A673 (cell line): ENCODE measurements at regions not wholly inside any gene's neighbourhood (a gene's known extent, or its start where the extent isn't known, plus 50 kb on each side); places are given as distances from the start of the nearest gene placed in this dataset.

ENCODE experiments used
- BruUV-seq: library from RNA; stranded (reverse); fragments of 400-500 nt; replicated peaks from 2 replicates; lab custom pipeline; 2021; lab: Mats Ljungman, UMichigan
- CTCF ChIA-PET: fragments of 300-600 bp; sonication (Branson Sonifier 250); formaldehyde crosslinking; loops from one replicate; lab custom pipeline; 2022; ENCODE audit warnings: antibody characterized with exemption; lab: Charles Lee
- POLR2A ChIA-PET: fragments of 300-600 bp; sonication (Branson Sonifier 250); formaldehyde crosslinking; loops from one replicate; lab custom pipeline; 2022; ENCODE audit warnings: antibody characterized with exemption; ENCODE audit not compliant: low non-redundant PET; lab: Charles Lee
- DNase-seq: peaks from one replicate; pipeline ENCODE4 v3.0.0-alpha.2; 2015; ENCODE audit warnings: low spot score
- H3K27ac ChIP-seq: fragments of 200-600 bp; sonication (generic); 2 replicates; pipeline ENCODE4 v1.5.1; 2016; ENCODE audit warnings: mixed run types, low read depth, mild to moderate bottlenecking, mixed read lengths, antibody characterized with exemption, low read length; ENCODE audit not compliant: poor library complexity, severe bottlenecking
- H3K27me3 ChIP-seq: fragments of 200-600 bp; sonication (generic); replicated peaks from 2 replicates; pipeline ENCODE4 v1.6.1; 2017; ENCODE audit warnings: mixed run types, low read depth, mild to moderate bottlenecking, mixed read lengths, antibody characterized with exemption, low read length; ENCODE audit not compliant: insufficient read depth, poor library complexity
- H3K36me3 ChIP-seq: fragments of 200-600 bp; sonication (generic); 2 replicates; pipeline ENCODE4 v1.6.1; 2016; ENCODE audit warnings: mixed run types, mild to moderate bottlenecking, mixed read lengths, antibody characterized with exemption, low read length; ENCODE audit not compliant: insufficient read depth, poor library complexity, severe bottlenecking
- H3K4me1 ChIP-seq: fragments of 200-600 bp; sonication (generic); 2 replicates; pipeline ENCODE4 v1.6.1; 2017; ENCODE audit warnings: mixed run types, mild to moderate bottlenecking, mixed read lengths, antibody characterized with exemption, low read length; ENCODE audit not compliant: insufficient read depth, poor library complexity, severe bottlenecking
- H3K4me3 ChIP-seq: fragments of 200-600 bp; sonication (generic); 2 replicates; pipeline ENCODE4 v1.5.1; 2016; ENCODE audit warnings: low read depth, mixed run types, mild to moderate bottlenecking, mixed read lengths, low read length; ENCODE audit not compliant: poor library complexity, severe bottlenecking
- H3K9me3 ChIP-seq: fragments of 200-600 bp; sonication (generic); 2 replicates; pipeline ENCODE4 v1.6.1; 2016; ENCODE audit warnings: mixed run types, low read depth, mild to moderate bottlenecking, mixed read lengths, antibody characterized with exemption, low read length; ENCODE audit not compliant: poor library complexity, severe bottlenecking
- CTCF ChIP-seq: fragments of 300-800, 200-600 bp; sonication (generic); conservative IDR thresholded peaks from 2 replicates; pipeline ENCODE4 v1.5.1; 2017; ENCODE audit warnings: low read depth, mild to moderate bottlenecking, antibody characterized with exemption, low read length, moderate library complexity, mixed read lengths
- EZH2 ChIP-seq: fragments of 200-600 bp; sonication (generic); IDR thresholded peaks from 2 replicates; pipeline ENCODE4 v1.6.1; 2017; ENCODE audit warnings: borderline replicate concordance, low read depth, mild to moderate bottlenecking, mixed read lengths, antibody characterized with exemption, low read length; ENCODE audit not compliant: poor library complexity, severe bottlenecking
- intact Hi-C: fragments of 100-400 bp; cut with micrococcal nuclease; formaldehyde crosslinking; loops from one replicate; pipeline ENCODE4 v1.10.0; 2022; ENCODE audit not compliant: unreplicated experiment

- Histone ChIP-seq H3K36me3 (no peaks in the 10 kb centered on the region), H3K27ac (no peak overlapping the region), H3K27me3 (no peaks in the 10 kb centered on the region), H3K9me3 (no peaks in the 10 kb centered on the region), H3K4me3 (no peak overlapping the region), H3K4me1 (no peaks in the 10 kb centered on the region)
- CTCF ChIA-PET: no interaction called here
- intact Hi-C loops: no loop called here
- peak; percentile 22 for DNase-seq
- no TSS peak for BruUV-seq
- POLR2A ChIA-PET: no interaction called here
- TF ChIP-seq EZH2: no peak
- no peak for TF ChIP-seq CTCF
These were observed 1085.5 kb downstream of the SORCS1 start for GRCh38 chr10:106078895-106079576.

GRCh38 chr10:106076496-106076895 is 1088.0 kb downstream of the SORCS1 start:
- DNase-seq: no peak
- intact Hi-C loops: no loop called here
- no peaks in the 10 kb centered on the region for H3K9me3 ChIP-seq

GRCh38 chr10:106053061-106053460 is 1111.4 kb downstream of the SORCS1 start:
- H3K27me3 ChIP-seq: no peaks in the 10 kb centered on the region
- H3K27ac ChIP-seq: no peak overlapping the region
- H3K4me3 ChIP-seq: no peak overlapping the region
- no peak for DNase-seq
- no peaks in the 10 kb centered on the region for H3K9me3 ChIP-seq
- no peak for TF ChIP-seq EZH2
- TF ChIP-seq CTCF: no peak
- intact Hi-C loops: no loop called here
- no peaks in the 10 kb centered on the region for H3K36me3 ChIP-seq
- POLR2A ChIA-PET: no interaction called here
- H3K4me1 ChIP-seq: no peaks in the 10 kb centered on the region
- no TSS peak for BruUV-seq
- CTCF ChIA-PET: no interaction called here

More at GRCh38 chr10:106076496-106076895, 1088.0 kb downstream of the SORCS1 start:
- H3K27ac ChIP-seq: no peak overlapping the region
- POLR2A ChIA-PET: no interaction called here
- CTCF ChIA-PET: no interaction called here
- TF ChIP-seq EZH2: no peak
- no peak for TF ChIP-seq CTCF
- BruUV-seq: no TSS peak
- H3K36me3 ChIP-seq: no peaks in the 10 kb centered on the region
- H3K27me3 ChIP-seq: no peaks in the 10 kb centered on the region
- H3K4me3 ChIP-seq: no peak overlapping the region
- peaks cover 3% of the 10 kb centered on the region for H3K4me1 ChIP-seq
